HEK293T (cell line): ENCODE measurements at regions not wholly inside any gene's neighbourhood (a gene's known extent, or its start where the extent isn't known, plus 50 kb on each side); places are given as distances from the start of the nearest gene placed in this dataset.
A peak's percentile ranks its signal among the peaks of the same experiment; 100 is the strongest.

Experiments used
- CTCF ChIA-PET: fragments of 350-600 bp; formaldehyde crosslinking; extraction: SDS; loops from one replicate; lab custom pipeline; 2021; ENCODE audit warnings: antibody characterized with exemption, inconsistent platforms; lab: Yijun Ruan, JAX
- POLR2A ChIA-PET: fragments of 350-600 bp; formaldehyde crosslinking; extraction: SDS; loops from one replicate; lab custom pipeline; 2020; ENCODE audit warnings: antibody characterized with exemption, inconsistent platforms; lab: Yijun Ruan, JAX
- DNase-seq: peaks from one replicate; pipeline ENCODE4 v3.0.0; 2012; ENCODE audit warnings: mixed read lengths; ENCODE audit errors: extremely low spot score
- ARNT ChIP-seq: fragments of 450-650 bp; IDR thresholded peaks from 2 replicates; pipeline ENCODE4 v1.6.1; 2017; ENCODE audit warnings: mild to moderate bottlenecking
- BHLHE40 ChIP-seq: fragments of 450-650 bp; IDR thresholded peaks from 2 replicates; pipeline ENCODE4 v1.6.1; 2016; ENCODE audit warnings: mild to moderate bottlenecking, moderate library complexity, borderline replicate concordance
- CTBP1 ChIP-seq: fragments of 450-650 bp; IDR thresholded peaks from 2 replicates; pipeline ENCODE4 v1.6.1; 2016; ENCODE audit warnings: borderline replicate concordance
- ELF4 ChIP-seq: fragments of 450-650 bp; IDR thresholded peaks from 2 replicates; pipeline ENCODE4 v1.6.1; 2017; ENCODE audit warnings: antibody characterized with exemption
- FOXA1 ChIP-seq: fragments of 450-650 bp; IDR thresholded peaks from 2 replicates; pipeline ENCODE4 v1.6.1; 2016; ENCODE audit warnings: mild to moderate bottlenecking
- FOXK2 ChIP-seq: fragments of 450-650 bp; IDR thresholded peaks from 2 replicates; pipeline ENCODE4 v1.6.1; 2016; ENCODE audit warnings: mild to moderate bottlenecking
- FOXM1 ChIP-seq: fragments of 450-650 bp; IDR thresholded peaks from 2 replicates; pipeline ENCODE4 v1.6.1; 2017; ENCODE audit warnings: mild to moderate bottlenecking, borderline replicate concordance
- HDGF ChIP-seq: fragments of 450-650 bp; IDR thresholded peaks from 2 replicates; pipeline ENCODE4 v1.6.1; 2017; ENCODE audit warnings: antibody characterized with exemption, borderline replicate concordance
- L3MBTL2 ChIP-seq: fragments of 450-650 bp; conservative IDR thresholded peaks from 2 replicates; pipeline ENCODE4 v1.6.1; 2016; ENCODE audit warnings: mild to moderate bottlenecking
- LEF1 ChIP-seq: fragments of 450-650 bp; IDR thresholded peaks from 2 replicates; pipeline ENCODE4 v1.6.1; 2017; ENCODE audit warnings: mild to moderate bottlenecking, borderline replicate concordance
- NFRKB ChIP-seq: fragments of 450-650 bp; IDR thresholded peaks from 2 replicates; pipeline ENCODE4 v1.6.1; 2016; ENCODE audit warnings: mild to moderate bottlenecking, moderate library complexity
- PKNOX1 ChIP-seq: fragments of 450-650 bp; IDR thresholded peaks from 2 replicates; pipeline ENCODE4 v1.6.1; 2016
- SP1 ChIP-seq: fragments of 450-650 bp; IDR thresholded peaks from 2 replicates; pipeline ENCODE4 v1.6.1; 2017
- SUZ12 ChIP-seq: fragments of 450-650 bp; IDR thresholded peaks from 2 replicates; pipeline ENCODE4 v1.6.1; 2016; ENCODE audit warnings: mild to moderate bottlenecking
- TARDBP ChIP-seq: fragments of 450-650 bp; IDR thresholded peaks from 2 replicates; pipeline ENCODE4 v1.6.1; 2016
- ZNF384 ChIP-seq: fragments of 450-650 bp; IDR thresholded peaks from 2 replicates; pipeline ENCODE4 v1.6.1; 2016

- DNase-seq: no peak
- TF ChIP-seq BHLHE40 (no peak), SP1 (no peak), ELF4 (no peak), ARNT (no peak), LEF1 (no peak), L3MBTL2 (no peak), FOXK2 (no peak), FOXA1 (no peak), HDGF (no peak), FOXM1 (no peak), NFRKB (no peak), SUZ12 (no peak), PKNOX1 (no peak), CTBP1 (no peak), ZNF384 (no peak), TARDBP (no peak)
- ChIA-PET POLR2A (no interaction called here), CTCF (no interaction called here)
Observed at GRCh38 chr9:88742483-88742882, 207.5 kb downstream of the NXNL2 start.

- POLR2A ChIA-PET: no interaction called here
Observed at GRCh38 chr9:88742905-88743304, 207.9 kb downstream of the NXNL2 start.

GRCh38 chr9:88745276-88746001, 210.5 kb downstream of the NXNL2 start:
- POLR2A ChIA-PET: no interaction called here
- no peak for DNase-seq
- CTCF ChIA-PET: interaction anchor here (0.6 kb wide), 1 partner anchor 487 kb away, joined by 3 read pairs; no protein-coding TSS in a partner anchor
- no peak for TF ChIP-seq ARNT
- TF ChIP-seq FOXM1: no peak
- TF ChIP-seq LEF1: no peak
- no peak for TF ChIP-seq ELF4
- TF ChIP-seq BHLHE40: no peak
- TF ChIP-seq SP1: no peak
- no peak for TF ChIP-seq FOXA1
- no peak for TF ChIP-seq CTBP1
- TF ChIP-seq SUZ12: no peak
- TF ChIP-seq ZNF384: no peak
- TF ChIP-seq TARDBP: no peak
- no peak for TF ChIP-seq NFRKB

More at GRCh38 chr9:88742905-88743304, 207.9 kb downstream of the NXNL2 start:
- no peak for DNase-seq
- no peak for TF ChIP-seq SP1
- TF ChIP-seq FOXM1: no peak
- no peak for TF ChIP-seq HDGF
- TF ChIP-seq FOXA1: no peak
- no peak for TF ChIP-seq L3MBTL2
- no peak for TF ChIP-seq ELF4
- TF ChIP-seq FOXK2: no peak
- no peak for TF ChIP-seq BHLHE40
- TF ChIP-seq TARDBP: no peak
- no peak for TF ChIP-seq SUZ12
- TF ChIP-seq PKNOX1: no peak
- TF ChIP-seq ZNF384: no peak
- TF ChIP-seq CTBP1: no peak
- no peak for TF ChIP-seq ARNT
- TF ChIP-seq NFRKB: no peak
- TF ChIP-seq LEF1: no peak
- CTCF ChIA-PET: no interaction called here

GRCh38 chr9:88746029-88746742, 211.2 kb downstream of the NXNL2 start:
- CTCF ChIA-PET: interaction anchor here (0.6 kb wide), 1 partner anchor 487 kb away, joined by 3 read pairs; no protein-coding TSS in a partner anchor
- peak; percentile 45 for DNase-seq
- POLR2A ChIA-PET: no interaction called here
- TF ChIP-seq FOXK2 (no peak), PKNOX1 (peak; percentile 1; the same call in 1 of the 2 replicates)

- POLR2A ChIA-PET: no interaction called here
- CTCF ChIA-PET: no interaction called here
- DNase-seq: no peak
- TF ChIP-seq FOXA1: no peak
- no peak for TF ChIP-seq FOXK2
- no peak for TF ChIP-seq TARDBP
- TF ChIP-seq HDGF: no peak
Observed at GRCh38 chr9:88746743-88747398, 211.9 kb downstream of the NXNL2 start.

GRCh38 chr9:88747768-88748167, 212.8 kb downstream of the NXNL2 start:
- TF ChIP-seq FOXM1 (no peak), ARNT (no peak), HDGF (no peak), LEF1 (no peak), L3MBTL2 (no peak), SUZ12 (no peak), CTBP1 (no peak), NFRKB (no peak), FOXA1 (no peak), ELF4 (no peak), SP1 (no peak), FOXK2 (no peak)
- peak; percentile 33 for DNase-seq
- ChIA-PET CTCF (no interaction called here), POLR2A (no interaction called here)
